ENCODE measurements at regions not wholly inside any gene's neighbourhood (a gene's known extent, or its start where the extent isn't known, plus 50 kb on each side); places are given as distances from the start of the nearest gene placed in this dataset.
"Not testable (repeated sequence)": the region's sequence is repeated elsewhere in the genome, so short reads cannot be mapped to it uniquely, and the experiment has no call there.

- DNase-seq (ENCODE audit: low read depth, low spot score) = no peak
Measured at GRCh38 chr11:60592601-60593000, 77.4 kb downstream of the MS4A13 start.

GRCh38 chr11:60594998-60595642, 79.9 kb downstream of the MS4A13 start:
- no peak for DNase-seq (ENCODE audit: low read depth, low spot score)

GRCh38 chr11:60607483-60607882, 91.9 kb upstream of the MS4A8 start:
- no peak for DNase-seq (ENCODE audit: low read depth, low spot score)

- no peak for DNase-seq (ENCODE audit: low read depth, low spot score)
Measured at GRCh38 chr11:60609632-60610031, 89.8 kb upstream of the MS4A8 start.

- DNase-seq (ENCODE audit: low read depth, low spot score) = no peak
Measured at GRCh38 chr11:60610702-60611101, 88.7 kb upstream of the MS4A8 start.

- DNase-seq (ENCODE audit: low read depth, low spot score) = no peak
Measured at GRCh38 chr11:60615497-60615896, 83.9 kb upstream of the MS4A8 start.

GRCh38 chr11:60621940-60622339, 77.5 kb upstream of the MS4A8 start:
- not testable (repeated sequence) for DNase-seq (ENCODE audit: low read depth, low spot score)

- not testable (repeated sequence) for DNase-seq (ENCODE audit: low read depth, low spot score)
Measured at GRCh38 chr11:60622776-60623175, 76.6 kb upstream of the MS4A8 start.

- peak; percentile 56 for DNase-seq (ENCODE audit: low read depth, low spot score)
Measured at GRCh38 chr11:60625262-60625661, 74.2 kb upstream of the MS4A8 start.

- no peak for DNase-seq (ENCODE audit: low read depth, low spot score)
Measured at GRCh38 chr11:60629399-60629798, 70.0 kb upstream of the MS4A8 start.

- DNase-seq (ENCODE audit: low read depth, low spot score) = no peak
Measured at GRCh38 chr11:60631944-60632343, 67.5 kb upstream of the MS4A8 start.

- DNase-seq (ENCODE audit: low read depth, low spot score) = no peak
Measured at GRCh38 chr11:60633645-60634044, 65.8 kb upstream of the MS4A8 start.

- DNase-seq (ENCODE audit: low read depth, low spot score) = peak; percentile 15
Measured at GRCh38 chr11:60634126-60634525, 65.3 kb upstream of the MS4A8 start.

GRCh38 chr11:60641940-60642339, 57.5 kb upstream of the MS4A8 start:
- no peak for DNase-seq (ENCODE audit: low read depth, low spot score)

GRCh38 chr11:60647087-60647486, 52.3 kb upstream of the MS4A8 start:
- no peak for DNase-seq (ENCODE audit: low read depth, low spot score)

Measured in iPS DF 19.7 (cell line).